ENCODE measurements at regions not wholly inside any gene's neighbourhood (a gene's known extent, or its start where the extent isn't known, plus 50 kb on each side); places are given as distances from the start of the nearest gene placed in this dataset.

GRCh38 chr7:112400141-112400540 lies 50.1 kb upstream of the IFRD1 start:
- no peak overlapping the region for H3K4ac ChIP-seq (ENCODE audit: low read depth, low read length)
- no peak overlapping the region; the same call in 1 of the 2 replicates for H3K4me2 ChIP-seq (ENCODE audit: low read depth, low read length)
- in situ Hi-C loops (cut with MboI; ENCODE audit: low sequenced_read_pairs), result no loop called here
- H2AK9ac ChIP-seq (replicated peaks; ENCODE audit: low read depth, low read length, poor library complexity), result no peak overlapping the region
- H2AFZ ChIP-seq (replicated peaks; ENCODE audit: low read length, poor library complexity), result no peak overlapping the region
- DNase-seq (peak; percentile 67), ATAC-seq (ENCODE audit: low read depth) (peak; percentile 72)
- no peak overlapping the region for H3K56ac ChIP-seq (ENCODE audit: extremely low read depth, insufficient read depth, low read length)
- H3K27me3 ChIP-seq (ENCODE audit: control insufficient read depth, insufficient read depth, low read length), result peaks cover 6% of the 10 kb centered on the region
- H3K23ac ChIP-seq (ENCODE audit: low read depth, low read length), result no peak overlapping the region
- no peak overlapping the region for H4K91ac ChIP-seq (ENCODE audit: insufficient read depth, low read depth, low read length)
- no peak overlapping the region for H2BK15ac ChIP-seq (ENCODE audit: low read depth, low read length)
- H3K18ac ChIP-seq (ENCODE audit: low read depth, low read length), result no peak overlapping the region
- no peaks in the 10 kb centered on the region; the same call in 1 of the 2 replicates for H3K4me1 ChIP-seq (ENCODE audit: control insufficient read depth, insufficient read depth, low read length)
- CTCF ChIA-PET, result interaction anchor here (0.6 kb wide), 1 partner anchor 356 kb away, joined by 3 read pairs; no protein-coding TSS in a partner anchor
- intact Hi-C loops (cut with micrococcal nuclease), result no loop called here
- no peaks in the 10 kb centered on the region for H3K9me3 ChIP-seq (ENCODE audit: control insufficient read depth, insufficient read depth, low read length)
- no peak overlapping the region for H4K8ac ChIP-seq (ENCODE audit: low read depth in 2 of 2, low read length in 2 of 2)
- H2BK5ac ChIP-seq (ENCODE audit: low read depth, low read length, poor library complexity, severe bottlenecking), result no peak overlapping the region
- H2AK5ac ChIP-seq (ENCODE audit: low read depth, low read length), result no peak overlapping the region
- no peak overlapping the region for H3K9ac ChIP-seq (ENCODE audit: low read depth, low read length)
- no peak overlapping the region for H2BK20ac ChIP-seq (ENCODE audit: low read depth, low read length)
- no peaks in the 10 kb centered on the region for H3K79me1 ChIP-seq (ENCODE audit: low read depth in 1 of 2, low read length in 2 of 2)
- no peak overlapping the region for H3K4me3 ChIP-seq (ENCODE audit: insufficient read depth, low read depth, low read length)
- H4K20me1 ChIP-seq (ENCODE audit: insufficient read depth, low read length), result no peaks in the 10 kb centered on the region
- no CpG with 5 or more reads among the region's 2 CpGs for WGBS, 2 experiments (ENCODE audit: extremely low coverage in 2 of 2, insufficient read length in 1 of 2)
- H3K27ac ChIP-seq (ENCODE audit: insufficient read depth, low read length), result no peak overlapping the region
- TF ChIP-seq RCOR1 (IDR thresholded peaks at IDR 0.05; ENCODE audit: insufficient replicate concordance, low read length) (no peak), CHD1 (IDR thresholded peaks at IDR 0.05; ENCODE audit: low read depth, low read length) (no peak), CEBPB (IDR thresholded peaks at IDR 0.05; ENCODE audit: low read depth, low read length) (no peak), POLR2A (IDR thresholded peaks at IDR 0.05; ENCODE audit: low read depth, low read length) (no peak), BHLHE40 (IDR thresholded peaks at IDR 0.05; ENCODE audit: low read depth, low read length) (no peak), RFX5 (IDR thresholded peaks at IDR 0.05; ENCODE audit: low read depth, low read length) (no peak), MXI1 (IDR thresholded peaks at IDR 0.05; ENCODE audit: borderline replicate concordance, low read depth, low read length) (no peak), MAZ (IDR thresholded peaks at IDR 0.05; ENCODE audit: borderline replicate concordance, low read depth, low read length) (no peak), RAD21 (IDR thresholded peaks at IDR 0.05; ENCODE audit: low read length) (no peak), CTCF (conservative IDR thresholded peaks at IDR 0.05; ENCODE audit: low read depth, low read length) (no peak), ELK1 (IDR thresholded peaks at IDR 0.05; ENCODE audit: borderline replicate concordance, low read depth, low read length) (no peak), MAFK (IDR thresholded peaks at IDR 0.05; ENCODE audit: low read depth, low read length) (no peak), USF2 (IDR thresholded peaks at IDR 0.05; ENCODE audit: low read depth, low read length) (no peak), NFE2L2 (IDR thresholded peaks at IDR 0.05; ENCODE audit: low read depth, low read length) (no peak), SMC3 (IDR thresholded peaks at IDR 0.05; ENCODE audit: low read depth, low read length) (no peak), FOS (IDR thresholded peaks at IDR 0.05; ENCODE audit: low read depth, low read length) (no peak)
- dilution Hi-C loops (cut with HindIII; ENCODE audit: low sequenced_read_pairs, unreplicated experiment), result no loop called here
- no peak overlapping the region for H3K14ac ChIP-seq (replicated peaks; ENCODE audit: low read depth, low read length)
- POLR2A ChIA-PET (ENCODE audit: unreplicated experiment), result no interaction called here
- H3K36me3 ChIP-seq (ENCODE audit: control insufficient read depth, insufficient read depth, low read length), result no peaks in the 10 kb centered on the region
- H4K5ac ChIP-seq (ENCODE audit: low read depth, low read length), result no peak overlapping the region
- peaks cover 2% of the 10 kb centered on the region; the same call in 1 of the 2 replicates for H3K9me1 ChIP-seq (ENCODE audit: insufficient read depth, low read length)
- BruUV-seq (replicated peaks), result no TSS peak
- no peak overlapping the region for H2BK120ac ChIP-seq (ENCODE audit: low read depth, low read length)

Measured in IMR-90 (cell line).